ENCODE measurements at regions not wholly inside any gene's neighbourhood (a gene's known extent, or its start where the extent isn't known, plus 50 kb on each side); places are given as distances from the start of the nearest gene placed in this dataset.

DNA sequence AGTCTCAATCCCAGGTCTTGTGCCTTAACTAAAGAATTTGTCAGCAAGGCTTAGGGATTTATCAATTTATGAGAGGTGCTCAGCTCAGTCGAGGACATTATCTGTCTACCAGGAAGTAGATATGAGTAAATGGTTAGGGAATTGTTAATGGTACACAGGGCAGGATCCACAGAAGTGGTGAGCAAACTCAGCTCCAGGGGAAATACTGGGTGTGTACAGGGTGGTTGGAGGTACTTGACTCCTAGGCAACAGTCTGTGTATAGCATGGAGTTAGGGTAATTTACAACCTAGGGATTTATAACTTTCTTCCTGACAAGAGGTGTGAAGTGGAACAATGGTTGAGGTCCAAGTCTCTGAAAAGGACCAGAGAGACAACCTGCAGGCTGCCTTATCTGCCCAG lies 123.4 kb upstream of the OR9Q1 start:
- no peak overlapping the region for H3K4me3 ChIP-seq (ENCODE audit: low read depth, low read length)
- no peaks in the 10 kb centered on the region for H3K27me3 ChIP-seq (ENCODE audit: control insufficient read depth, insufficient read depth, low read length)
- no peak for DNase-seq (ENCODE audit: low read depth)
- TF ChIP-seq, protein P1, sequence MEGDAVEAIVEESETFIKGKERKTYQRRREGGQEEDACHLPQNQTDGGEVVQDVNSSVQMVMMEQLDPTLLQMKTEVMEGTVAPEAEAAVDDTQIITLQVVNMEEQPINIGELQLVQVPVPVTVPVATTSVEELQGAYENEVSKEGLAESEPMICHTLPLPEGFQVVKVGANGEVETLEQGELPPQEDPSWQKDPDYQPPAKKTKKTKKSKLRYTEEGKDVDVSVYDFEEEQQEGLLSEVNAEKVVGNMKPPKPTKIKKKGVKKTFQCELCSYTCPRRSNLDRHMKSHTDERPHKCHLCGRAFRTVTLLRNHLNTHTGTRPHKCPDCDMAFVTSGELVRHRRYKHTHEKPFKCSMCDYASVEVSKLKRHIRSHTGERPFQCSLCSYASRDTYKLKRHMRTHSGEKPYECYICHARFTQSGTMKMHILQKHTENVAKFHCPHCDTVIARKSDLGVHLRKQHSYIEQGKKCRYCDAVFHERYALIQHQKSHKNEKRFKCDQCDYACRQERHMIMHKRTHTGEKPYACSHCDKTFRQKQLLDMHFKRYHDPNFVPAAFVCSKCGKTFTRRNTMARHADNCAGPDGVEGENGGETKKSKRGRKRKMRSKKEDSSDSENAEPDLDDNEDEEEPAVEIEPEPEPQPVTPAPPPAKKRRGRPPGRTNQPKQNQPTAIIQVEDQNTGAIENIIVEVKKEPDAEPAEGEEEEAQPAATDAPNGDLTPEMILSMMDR (IDR thresholded peaks at IDR 0.05; ENCODE audit: insufficient read depth, low read length, poor library complexity, severe bottlenecking), result no peak
- H3K36me3 ChIP-seq (ENCODE audit: control insufficient read depth, insufficient read depth, low read length), result no peaks in the 10 kb centered on the region

DNA sequence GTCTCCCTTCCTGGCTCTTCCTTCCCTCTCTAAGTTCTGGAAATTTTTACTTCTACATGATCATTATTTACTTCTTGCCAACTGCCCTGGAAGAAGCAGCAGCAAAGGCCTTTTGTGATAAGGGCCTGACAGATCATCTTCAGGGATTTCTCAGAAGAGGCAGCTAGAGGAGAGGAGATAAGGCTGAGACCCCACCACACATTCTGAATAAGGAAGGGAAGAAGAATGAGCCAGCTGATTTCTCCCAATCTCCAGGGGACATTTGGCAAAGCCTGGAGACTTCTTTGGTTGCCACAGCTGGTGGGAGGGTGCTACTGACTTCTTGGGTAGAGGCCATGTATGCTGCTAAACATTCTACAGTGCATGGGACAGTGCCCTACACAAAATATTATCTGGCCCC lies 122.4 kb upstream of the OR9Q1 start:
- Histone ChIP-seq H3K27me3 (ENCODE audit: control insufficient read depth, insufficient read depth, low read length) (no peaks in the 10 kb centered on the region), H3K4me3 (ENCODE audit: low read depth, low read length) (no peak overlapping the region), H3K36me3 (ENCODE audit: control insufficient read depth, insufficient read depth, low read length) (no peaks in the 10 kb centered on the region)
- no peak for DNase-seq (ENCODE audit: low read depth)
- TF ChIP-seq, protein P1 (IDR thresholded peaks at IDR 0.05; ENCODE audit: insufficient read depth, low read length, poor library complexity, severe bottlenecking), result no peak

DNA sequence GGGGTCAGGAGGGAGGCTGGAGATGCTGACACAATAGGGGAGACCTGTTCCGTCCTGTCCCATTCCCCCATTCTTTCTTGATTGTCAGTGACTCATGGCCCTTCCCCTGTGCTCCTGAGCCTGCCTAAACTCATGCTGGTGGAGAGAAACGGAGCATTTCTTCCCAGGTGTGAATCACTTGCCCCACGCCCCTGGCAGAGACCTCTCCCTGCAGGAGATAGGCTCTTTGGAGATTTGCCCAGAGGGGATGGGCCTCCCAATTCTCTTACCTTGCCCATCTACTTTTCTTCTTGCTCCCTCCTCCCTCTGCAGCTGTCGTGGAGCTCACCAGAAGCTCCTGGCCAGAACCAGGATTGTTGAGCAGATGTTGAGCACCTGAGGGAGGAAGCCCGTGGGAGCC lies 121.9 kb upstream of the OR9Q1 start:
- H3K36me3 ChIP-seq (ENCODE audit: control insufficient read depth, insufficient read depth, low read length), result no peaks in the 10 kb centered on the region
- no peak for DNase-seq (ENCODE audit: low read depth)
- no peak overlapping the region for H3K4me3 ChIP-seq (ENCODE audit: low read depth, low read length)
- H3K27me3 ChIP-seq (ENCODE audit: control insufficient read depth, insufficient read depth, low read length), result no peaks in the 10 kb centered on the region
- TF ChIP-seq, protein P1 (IDR thresholded peaks at IDR 0.05; ENCODE audit: insufficient read depth, low read length, poor library complexity, severe bottlenecking), result no peak

DNA sequence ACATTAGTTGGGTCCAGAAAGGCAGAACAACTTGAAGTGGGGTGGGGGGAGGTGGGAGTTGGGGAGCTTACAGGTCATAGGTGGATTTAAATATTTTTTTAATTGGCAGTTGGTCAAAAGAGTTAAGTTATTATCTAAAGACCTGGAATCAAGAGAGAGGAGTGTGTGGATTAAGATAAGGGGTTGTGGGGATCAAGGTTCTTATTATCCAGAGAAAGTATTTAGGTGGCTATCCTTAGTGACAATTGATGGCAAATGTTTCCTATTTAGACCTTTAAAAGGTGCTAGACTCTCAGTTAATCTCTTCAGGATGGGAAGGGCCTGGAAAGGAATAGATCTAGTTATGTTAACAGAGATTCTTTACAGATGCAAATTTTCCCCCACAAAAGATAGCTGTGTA lies 120.7 kb upstream of the OR9Q1 start:
- no peaks in the 10 kb centered on the region for H3K36me3 ChIP-seq (ENCODE audit: control insufficient read depth, insufficient read depth, low read length)

DNA sequence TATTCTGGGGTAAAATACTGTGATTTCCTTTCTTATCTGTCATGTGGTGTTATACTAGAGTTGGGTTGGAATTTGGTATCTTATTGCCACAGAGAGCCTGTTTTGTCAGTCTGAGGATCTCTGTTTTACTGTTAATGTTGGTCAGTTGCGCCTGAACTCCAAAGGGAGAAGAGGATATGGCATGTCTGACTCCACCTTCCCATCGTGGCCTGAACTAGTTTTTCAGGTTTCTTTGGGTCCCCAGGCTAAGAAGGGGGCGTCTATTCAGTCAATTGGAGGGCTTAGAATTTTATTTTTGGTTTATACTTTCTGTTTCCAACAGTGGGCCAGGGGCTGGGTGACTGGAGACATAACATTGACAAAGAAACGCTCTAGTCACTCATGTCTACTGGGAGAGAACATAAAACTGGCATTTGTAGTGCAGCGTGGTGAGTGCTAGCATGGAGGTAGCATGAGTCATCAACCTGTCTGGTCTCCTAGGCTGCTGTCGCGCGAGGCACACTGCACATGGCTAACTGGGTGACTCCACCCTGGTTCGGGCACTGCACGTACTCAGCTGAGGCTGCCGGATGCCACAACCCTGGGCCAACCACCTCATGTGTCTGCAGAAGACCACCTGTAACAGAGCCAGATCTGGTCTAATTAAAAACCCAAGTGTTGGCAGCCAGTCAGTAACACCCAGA lies 120.1 kb upstream of the OR9Q1 start:
- TF ChIP-seq, protein P1 (IDR thresholded peaks at IDR 0.05; ENCODE audit: insufficient read depth, low read length, poor library complexity, severe bottlenecking), result no peak
- peak; percentile 7 for DNase-seq (ENCODE audit: low read depth)
- Histone ChIP-seq H3K27me3 (ENCODE audit: control insufficient read depth, insufficient read depth, low read length) (no peaks in the 10 kb centered on the region), H3K36me3 (ENCODE audit: control insufficient read depth, insufficient read depth, low read length) (no peaks in the 10 kb centered on the region), H3K4me3 (ENCODE audit: low read depth, low read length) (no peak overlapping the region)

More for the DNA sequence above, 120.7 kb upstream of the OR9Q1 start:
- H3K27me3 ChIP-seq (ENCODE audit: control insufficient read depth, insufficient read depth, low read length), result no peaks in the 10 kb centered on the region
- no peak for DNase-seq (ENCODE audit: low read depth)
- TF ChIP-seq, protein P1 (IDR thresholded peaks at IDR 0.05; ENCODE audit: insufficient read depth, low read length, poor library complexity, severe bottlenecking), result no peak
- no peak overlapping the region for H3K4me3 ChIP-seq (ENCODE audit: low read depth, low read length)

DNA sequence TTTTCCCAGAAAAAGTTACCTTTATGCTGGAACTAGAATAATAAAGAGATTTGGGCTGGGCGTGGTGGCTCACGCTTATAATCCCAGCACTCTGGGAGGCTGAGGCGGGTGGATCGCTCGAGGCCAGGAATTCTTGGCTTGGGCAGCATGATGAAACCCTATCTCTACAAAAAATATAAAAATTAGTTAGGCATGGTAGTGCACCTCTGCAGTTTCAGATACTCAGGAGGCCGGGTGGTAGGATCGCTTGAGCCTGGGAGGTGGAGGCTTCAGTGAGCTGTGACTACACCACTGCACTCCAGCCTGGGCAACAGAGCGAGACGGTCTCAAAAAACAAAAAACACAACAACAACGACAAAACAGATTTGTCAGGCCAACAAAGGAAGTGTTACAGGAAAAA lies 119.3 kb upstream of the OR9Q1 start:
- no peak overlapping the region for H3K4me3 ChIP-seq (ENCODE audit: low read depth, low read length)
- TF ChIP-seq, protein P1 (IDR thresholded peaks at IDR 0.05; ENCODE audit: insufficient read depth, low read length, poor library complexity, severe bottlenecking), result no peak
- no peaks in the 10 kb centered on the region for H3K27me3 ChIP-seq (ENCODE audit: control insufficient read depth, insufficient read depth, low read length)
- H3K36me3 ChIP-seq (ENCODE audit: control insufficient read depth, insufficient read depth, low read length), result no peaks in the 10 kb centered on the region
- no peak for DNase-seq (ENCODE audit: low read depth)
